ENCODE measurements at regions not wholly inside any gene's neighbourhood (a gene's known extent, or its start where the extent isn't known, plus 50 kb on each side); places are given as distances from the start of the nearest gene placed in this dataset.
"Not testable (repeated sequence)": the region's sequence is repeated elsewhere in the genome, so short reads cannot be mapped to it uniquely, and the experiment has no call there.

GRCh38 chr5:144659634-144660227 is 489.1 kb downstream of the KCTD16 start:
- no peak for DNase-seq (ENCODE audit: low spot score)

- DNase-seq (ENCODE audit: low spot score), result no peak
These were observed 473.6 kb downstream of the KCTD16 start for GRCh38 chr5:144644317-144644716.

GRCh38 chr5:144638787-144639186 is 468.1 kb downstream of the KCTD16 start:
- no peak for DNase-seq (ENCODE audit: low spot score)

- DNase-seq (ENCODE audit: low spot score), result no peak
These were observed 463.5 kb downstream of the KCTD16 start for GRCh38 chr5:144634138-144634537.

GRCh38 chr5:144598451-144599068 is 427.9 kb downstream of the KCTD16 start:
- DNase-seq (ENCODE audit: low spot score), result peak; percentile 50

GRCh38 chr5:144596517-144596916 is 425.8 kb downstream of the KCTD16 start:
- no peak for DNase-seq (ENCODE audit: low spot score)

DNA sequence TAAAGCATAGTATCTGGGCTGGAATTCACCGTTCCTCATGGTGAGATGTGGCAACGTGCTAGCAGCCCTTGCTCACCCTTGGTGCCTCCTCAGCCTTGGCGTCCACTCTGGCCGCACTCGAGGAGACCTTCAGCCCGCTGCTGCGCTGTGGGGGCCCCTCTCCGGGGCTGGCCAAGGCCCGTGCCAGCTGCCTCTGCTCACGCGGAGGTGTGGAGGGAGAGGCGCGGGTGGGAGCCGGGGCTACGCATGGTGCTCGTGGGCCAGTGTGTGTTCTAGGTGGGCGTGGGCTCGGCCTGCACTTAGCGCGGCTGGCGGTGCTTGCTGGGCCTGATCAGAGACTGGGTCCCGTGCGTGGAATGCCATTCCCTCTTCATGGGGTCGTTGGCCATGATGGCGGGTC is 424.2 kb downstream of the KCTD16 start:
- DNase-seq (ENCODE audit: low spot score), result no peak

- DNase-seq (ENCODE audit: low spot score), result not testable (repeated sequence)
These were observed 423.6 kb downstream of the KCTD16 start for GRCh38 chr5:144594234-144594633.

- no peak for DNase-seq (ENCODE audit: low spot score)
These were observed 415.0 kb downstream of the KCTD16 start for GRCh38 chr5:144585681-144586080.

GRCh38 chr5:144583541-144584449 is 413.1 kb downstream of the KCTD16 start:
- no peak for DNase-seq (ENCODE audit: low spot score)

DNA sequence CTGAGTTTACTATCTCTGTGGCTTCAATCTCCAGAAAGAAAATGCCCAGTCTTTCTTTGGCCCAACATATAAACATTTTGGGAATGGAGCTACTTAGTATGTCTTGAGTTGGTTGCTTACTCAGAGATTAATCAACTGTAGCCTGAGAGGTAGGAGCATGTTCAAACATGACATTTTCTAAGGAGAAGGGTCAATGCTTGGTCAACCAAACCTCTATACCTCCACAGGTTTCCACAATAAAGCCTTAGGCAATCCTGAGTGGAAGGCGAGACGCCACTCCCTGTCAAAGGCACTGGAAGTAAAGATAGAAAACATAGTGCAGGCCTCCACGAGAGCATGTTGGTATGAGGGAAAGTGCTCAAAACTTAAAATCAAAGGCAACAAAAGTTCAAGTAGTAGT is 411.4 kb downstream of the KCTD16 start:
- no peak for DNase-seq (ENCODE audit: low spot score)

GRCh38 chr5:144581044-144581443 is 410.4 kb downstream of the KCTD16 start:
- DNase-seq (ENCODE audit: low spot score), result no peak

DNA sequence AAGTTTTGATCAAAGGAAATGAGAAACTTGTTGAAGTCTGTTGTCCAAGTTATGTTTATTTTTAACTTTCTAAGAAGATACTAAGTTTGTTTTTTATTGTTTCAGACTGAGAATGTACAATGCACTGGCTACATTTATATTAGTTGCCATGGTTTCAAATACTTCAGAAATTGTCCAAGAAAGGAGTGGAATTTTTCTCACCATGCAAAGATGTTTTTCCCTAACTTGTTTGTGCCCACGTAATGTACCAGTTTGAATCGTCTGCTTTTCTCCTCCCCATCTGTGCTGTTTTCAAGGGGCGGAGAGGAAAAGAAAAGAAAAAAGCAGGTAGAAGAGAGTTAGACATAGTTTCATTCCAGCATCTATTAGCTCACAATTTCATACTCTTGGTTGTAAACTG is 407.0 kb downstream of the KCTD16 start:
- no peak for DNase-seq (ENCODE audit: low spot score)

GRCh38 chr5:144575736-144576135 is 405.1 kb downstream of the KCTD16 start:
- DNase-seq (ENCODE audit: low spot score), result no peak

GRCh38 chr5:144567421-144567780 is 396.7 kb downstream of the KCTD16 start:
- DNase-seq (ENCODE audit: low spot score), result no peak

GRCh38 chr5:144566747-144567420 is 396.2 kb downstream of the KCTD16 start:
- DNase-seq (ENCODE audit: low spot score), result no peak

- peak; percentile 6 for DNase-seq (ENCODE audit: low spot score)
These were observed 378.9 kb downstream of the KCTD16 start for GRCh38 chr5:144549580-144549979.

GRCh38 chr5:144548936-144549335 is 378.3 kb downstream of the KCTD16 start:
- no peak for DNase-seq (ENCODE audit: low spot score)

- DNase-seq (ENCODE audit: low spot score), result no peak
These were observed 376.4 kb downstream of the KCTD16 start for GRCh38 chr5:144547098-144547499.

GRCh38 chr5:144538845-144539244 is 368.2 kb downstream of the KCTD16 start:
- no peak for DNase-seq (ENCODE audit: low spot score)
